GM21515 (cell line): ENCODE measurements at regions not wholly inside any gene's neighbourhood (a gene's known extent, or its start where the extent isn't known, plus 50 kb on each side); places are given as distances from the start of the nearest gene placed in this dataset.
"Not testable (repeated sequence)": the region's sequence is repeated elsewhere in the genome, so short reads cannot be mapped to it uniquely, and the experiment has no call there.

ENCODE experiments used
- ATAC-seq: cut with Tn5 transposase; IDR thresholded peaks from one replicate; pipeline ENCODE4 v1.9.1; 2021; ENCODE audit not compliant: unreplicated experiment

DNA sequence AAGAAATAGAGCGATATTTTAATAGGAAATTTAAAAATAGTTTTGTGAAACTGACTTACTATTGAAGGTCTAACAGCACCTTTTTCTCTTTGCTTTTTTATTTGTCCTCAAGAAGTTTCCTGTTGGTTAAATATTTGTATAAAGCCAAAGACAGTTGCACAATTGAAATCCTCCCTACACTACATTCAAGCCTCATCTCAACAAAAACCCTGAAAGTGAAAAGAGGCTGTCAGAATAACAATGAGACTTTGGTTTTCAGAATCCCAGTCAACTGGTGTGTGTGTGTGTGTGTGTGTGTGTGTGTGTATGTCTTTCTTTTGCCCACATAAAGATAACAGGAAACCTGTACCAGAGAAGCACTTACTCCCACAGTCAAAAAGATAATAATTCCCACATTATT lies 313.6 kb upstream of the FRG1 start:
- ATAC-seq, result not testable (repeated sequence)

DNA sequence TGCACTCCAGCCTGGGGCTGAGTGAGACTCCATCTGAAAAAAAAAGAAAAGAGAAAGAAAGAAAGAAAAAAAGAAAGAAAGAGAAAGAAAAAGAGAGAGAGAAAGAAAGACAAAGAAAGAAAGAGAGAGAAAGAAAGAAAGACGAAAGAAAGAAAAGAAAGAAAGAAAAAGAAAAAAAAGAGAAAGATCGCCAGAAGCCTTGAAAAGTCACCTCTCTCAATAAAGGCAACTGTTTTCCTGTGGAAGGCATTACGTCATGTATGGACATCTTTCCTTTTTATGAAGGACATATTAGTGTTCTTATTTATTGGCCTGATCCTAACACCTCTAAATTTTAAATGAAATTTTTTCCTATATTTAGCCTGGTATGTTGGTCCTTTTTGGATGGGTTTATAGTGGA lies 310.9 kb upstream of the FRG1 start:
- ATAC-seq, result not testable (repeated sequence)

DNA sequence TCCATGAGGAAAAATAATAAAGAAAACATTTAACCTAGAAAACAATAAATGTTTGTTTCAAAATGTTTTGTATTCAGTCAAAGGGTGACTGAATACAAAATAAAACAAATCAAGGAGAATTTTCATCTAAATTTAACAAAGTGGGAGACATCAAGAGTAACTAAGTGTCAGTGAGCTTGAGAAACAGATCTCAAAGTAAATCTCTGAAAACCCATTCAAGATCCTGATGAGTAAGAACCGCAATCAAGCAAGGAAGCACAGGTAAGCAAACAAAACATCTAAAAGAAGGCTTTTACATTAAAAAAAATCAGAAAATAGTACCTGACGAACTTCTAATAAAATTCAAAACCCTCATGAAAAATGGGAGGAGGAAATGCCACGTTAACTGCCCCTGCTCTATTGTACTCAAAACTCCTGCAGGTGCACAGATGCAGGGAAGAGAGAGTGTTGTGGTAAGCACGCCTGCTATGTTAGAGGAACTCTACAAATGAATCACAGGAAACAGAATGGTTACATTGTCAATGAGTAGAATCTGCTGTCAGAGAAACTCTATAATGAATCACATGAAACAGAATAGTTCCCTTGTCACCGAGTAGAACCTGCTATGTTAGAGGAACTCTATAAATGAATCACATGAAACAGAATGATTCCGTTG lies 309.6 kb upstream of the FRG1 start:
- ATAC-seq, result not testable (repeated sequence)

DNA sequence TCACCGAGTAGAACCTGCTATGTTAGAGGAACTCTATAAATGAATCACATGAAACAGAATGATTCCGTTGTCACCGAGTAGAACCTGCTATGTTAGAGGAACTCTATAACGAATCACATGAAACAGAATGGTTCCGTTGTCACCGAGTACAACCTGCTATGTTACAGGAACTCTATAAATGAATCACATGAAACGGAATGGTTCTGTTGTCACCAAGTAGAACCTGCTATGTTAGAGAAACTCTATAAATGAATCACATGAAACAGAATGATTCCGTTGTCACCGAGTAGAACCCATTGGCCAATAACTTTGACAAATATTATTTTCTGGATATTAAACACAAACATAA lies 309.1 kb upstream of the FRG1 start:
- not testable (repeated sequence) for ATAC-seq

DNA sequence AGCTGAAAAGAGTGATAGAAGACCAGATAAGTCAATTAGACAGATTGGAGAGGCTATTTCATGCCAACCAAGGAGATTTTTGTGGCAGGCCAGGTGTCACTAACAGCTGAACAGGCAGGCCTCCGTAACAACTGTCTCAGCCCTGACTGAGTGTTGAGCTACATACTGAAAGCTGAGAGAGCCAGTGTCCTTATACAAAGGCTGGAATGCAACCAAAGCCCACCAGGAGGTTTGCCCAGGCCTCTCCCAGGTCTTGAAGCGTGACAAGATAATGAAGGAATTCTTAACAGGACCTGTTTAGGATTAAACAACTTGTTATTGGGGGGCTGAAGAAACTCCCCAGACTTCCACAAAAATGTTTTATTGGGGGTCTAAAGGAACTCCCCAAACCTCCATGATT lies 290.2 kb upstream of the FRG1 start:
- ATAC-seq, result not testable (repeated sequence)

DNA sequence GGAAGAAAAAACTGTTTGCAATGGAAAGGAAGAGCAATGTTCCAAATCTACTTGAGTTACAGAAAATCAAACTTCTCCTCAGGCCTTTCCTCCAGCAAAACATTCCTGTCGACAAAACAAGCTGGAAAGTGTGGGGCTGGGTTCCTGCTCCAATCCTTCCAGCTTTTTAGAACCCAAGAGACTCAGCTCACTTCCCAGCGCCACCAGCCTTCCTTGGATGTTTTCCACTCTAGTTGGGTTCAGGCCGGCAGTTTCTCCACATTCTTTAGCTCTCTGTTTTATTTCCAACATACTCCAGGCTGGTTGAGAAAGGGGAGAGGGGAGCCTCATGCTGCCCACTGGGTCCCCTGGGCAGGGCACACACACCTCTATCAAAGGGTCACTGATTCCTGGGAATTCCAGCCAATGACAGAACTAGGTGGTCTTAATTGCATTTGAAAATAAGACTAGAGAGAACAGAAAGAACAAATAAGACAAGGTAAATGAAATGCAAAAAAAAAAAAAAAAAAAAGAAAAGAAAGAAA lies 287.5 kb upstream of the FRG1 start:
- ATAC-seq, result not testable (repeated sequence)

DNA sequence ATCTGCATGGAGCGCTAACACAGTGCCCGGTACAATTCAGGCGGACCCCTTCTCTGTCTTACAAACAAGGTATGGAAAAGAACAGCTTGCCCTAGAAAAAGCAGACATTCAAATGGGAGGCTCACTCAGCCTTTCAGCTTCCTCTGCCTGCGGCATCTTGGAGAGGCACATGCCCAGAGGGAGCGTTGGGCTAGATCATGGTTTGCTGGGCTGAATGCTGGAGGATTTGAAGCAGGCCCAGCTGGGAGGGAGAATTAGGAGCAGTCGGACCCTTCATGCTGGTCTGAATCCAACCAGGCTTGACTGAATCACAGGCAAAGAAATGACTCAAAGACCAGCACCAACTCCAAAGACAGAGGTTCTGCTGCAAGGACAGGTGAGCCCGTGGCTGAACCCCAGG lies 286.7 kb upstream of the FRG1 start:
- ATAC-seq, result not testable (repeated sequence)

DNA sequence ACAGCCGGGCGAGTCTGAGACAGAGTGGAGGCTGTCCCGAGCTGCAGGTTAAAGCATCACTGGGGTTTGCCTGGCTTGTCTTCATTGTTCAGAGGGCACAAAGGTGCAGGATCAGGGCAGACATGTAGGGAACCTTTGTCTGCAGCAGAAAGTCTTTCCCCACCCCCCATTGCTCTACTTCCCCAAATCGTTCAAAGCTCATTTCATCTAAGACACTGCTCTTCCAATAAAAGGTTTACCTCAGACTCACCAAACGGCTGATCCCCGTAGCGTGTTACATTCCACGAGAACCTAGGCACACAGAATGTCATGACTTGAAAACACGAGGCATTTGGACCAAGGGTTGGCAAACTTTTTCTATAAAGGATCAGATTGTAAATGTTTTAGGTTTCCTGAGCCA lies 286.3 kb upstream of the FRG1 start:
- not testable (repeated sequence) for ATAC-seq

DNA sequence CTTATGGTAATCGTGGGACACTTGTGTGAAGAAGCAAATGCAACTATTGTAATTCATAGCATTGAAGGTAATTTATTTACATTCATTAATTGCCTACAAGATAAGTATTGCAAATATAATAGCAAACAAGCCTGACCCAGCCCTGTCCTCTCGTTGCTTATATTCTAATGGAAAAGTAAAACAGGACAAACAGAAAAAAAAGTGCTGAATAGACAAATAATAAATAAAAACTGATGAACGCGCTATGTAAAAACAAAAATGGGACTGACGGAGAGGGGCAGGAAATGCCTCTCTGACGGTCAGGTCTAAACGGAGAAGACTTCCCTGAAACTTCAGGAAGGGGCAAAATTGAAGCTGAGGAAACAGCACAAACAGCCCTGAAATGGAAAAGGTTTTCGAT lies 284.9 kb upstream of the FRG1 start:
- not testable (repeated sequence) for ATAC-seq

DNA sequence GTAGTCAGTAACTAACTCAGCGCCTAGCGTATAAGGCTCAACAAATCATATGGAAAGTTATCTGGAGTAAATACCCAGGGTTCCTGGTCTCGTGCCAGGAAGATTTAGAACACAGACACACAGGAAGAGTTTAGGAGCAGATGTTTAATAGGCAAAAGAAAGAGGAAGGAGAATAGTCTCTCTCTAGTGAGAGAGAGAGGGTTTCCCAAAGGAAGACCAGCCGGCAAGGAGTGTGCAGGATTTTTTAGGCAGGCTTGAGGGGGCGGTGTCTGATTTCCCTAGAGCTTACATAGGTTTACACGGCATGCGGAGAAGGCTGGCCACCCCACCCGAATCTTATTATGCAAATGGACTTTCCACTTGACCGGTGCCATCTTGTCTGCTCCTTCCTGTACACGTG lies 284.0 kb upstream of the FRG1 start:
- ATAC-seq, result no peak

DNA sequence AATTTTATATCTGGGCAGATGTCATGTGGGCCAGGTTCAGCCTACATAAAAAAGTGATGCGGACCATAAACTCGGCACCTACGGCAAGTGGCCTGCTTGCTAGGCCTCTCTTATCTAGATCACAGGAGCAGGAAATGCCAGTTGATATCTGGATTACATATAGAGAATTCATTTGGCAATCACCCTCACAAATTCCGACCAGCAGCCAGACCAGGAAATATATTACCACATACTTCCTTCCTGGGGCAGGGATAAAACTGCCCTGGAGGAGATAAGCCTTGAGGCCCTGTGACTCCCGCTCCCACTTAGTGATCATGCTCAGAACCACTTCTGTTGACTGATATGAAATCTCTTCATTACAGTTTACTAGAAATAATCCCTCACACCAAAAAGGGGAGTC lies 282.4 kb upstream of the FRG1 start:
- not testable (repeated sequence) for ATAC-seq

DNA sequence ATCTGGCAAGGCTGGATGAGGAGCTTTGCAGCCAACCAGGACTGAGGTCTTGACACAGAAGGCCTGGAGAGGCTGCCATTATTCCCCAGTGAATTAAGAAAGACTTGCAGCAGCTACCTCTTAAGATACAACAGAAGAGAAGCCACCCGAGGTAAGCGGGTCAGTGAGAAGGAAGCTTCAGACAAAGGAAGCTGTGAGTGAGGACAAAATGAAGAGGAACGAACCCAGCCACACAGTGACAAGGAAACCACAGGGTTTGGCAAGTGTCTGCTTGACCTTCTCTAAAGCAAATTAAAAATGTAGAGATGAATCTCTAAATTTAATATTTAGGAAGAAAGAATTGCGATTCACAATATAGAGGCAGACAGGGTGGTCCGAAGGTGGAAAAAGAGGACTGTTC lies 281.8 kb upstream of the FRG1 start:
- not testable (repeated sequence) for ATAC-seq

DNA sequence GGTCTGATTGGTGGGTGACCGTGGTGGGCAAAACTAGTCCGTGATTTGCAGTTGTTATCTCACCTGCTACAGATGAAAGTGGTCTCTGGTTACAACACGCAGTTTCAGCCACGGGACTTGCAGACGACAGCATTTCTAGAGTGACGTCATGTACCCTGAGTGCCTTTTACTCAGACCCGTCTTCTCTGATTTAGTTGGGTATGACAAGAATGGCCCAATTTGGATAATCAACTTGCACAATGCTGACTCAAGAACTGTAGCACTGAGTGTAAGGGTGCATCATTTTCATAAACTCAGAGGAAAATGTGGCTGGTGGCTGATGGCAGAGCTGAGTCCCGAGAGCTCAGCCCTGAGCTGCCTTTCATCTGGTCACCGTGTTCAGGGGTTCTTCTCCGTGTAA lies 281.4 kb upstream of the FRG1 start:
- ATAC-seq, result no peak

DNA sequence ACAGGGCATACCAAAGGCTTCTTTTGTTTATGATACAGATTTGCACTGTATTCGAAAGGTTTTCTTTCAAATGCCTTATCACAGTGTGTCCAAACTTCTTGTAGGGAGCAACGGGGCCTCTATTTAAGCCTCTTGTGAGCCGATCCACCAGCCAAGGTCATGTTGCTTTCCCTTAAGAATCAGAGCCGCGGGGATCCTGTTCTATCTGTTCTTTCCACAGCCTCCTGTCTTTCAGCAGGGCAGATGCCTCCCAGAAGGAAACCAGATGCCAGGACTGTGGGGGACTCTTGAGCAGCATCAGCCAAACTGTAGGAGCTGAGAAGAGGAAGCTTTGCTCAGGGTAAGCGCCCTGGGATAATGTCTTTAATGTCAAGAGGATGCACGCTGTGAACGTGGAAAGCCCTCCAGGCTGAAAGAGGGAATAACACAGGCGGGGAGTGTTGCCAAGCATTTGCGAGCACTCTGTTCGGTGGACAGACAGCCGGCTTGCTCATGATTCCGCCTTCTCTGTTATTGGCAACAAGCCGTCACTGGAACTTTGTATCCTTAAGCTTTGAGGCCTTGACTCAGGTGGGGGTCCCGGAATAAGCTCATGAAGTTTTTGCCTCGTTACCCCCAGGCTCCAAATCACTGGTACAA lies 279.8 kb upstream of the FRG1 start:
- ATAC-seq, result no peak

DNA sequence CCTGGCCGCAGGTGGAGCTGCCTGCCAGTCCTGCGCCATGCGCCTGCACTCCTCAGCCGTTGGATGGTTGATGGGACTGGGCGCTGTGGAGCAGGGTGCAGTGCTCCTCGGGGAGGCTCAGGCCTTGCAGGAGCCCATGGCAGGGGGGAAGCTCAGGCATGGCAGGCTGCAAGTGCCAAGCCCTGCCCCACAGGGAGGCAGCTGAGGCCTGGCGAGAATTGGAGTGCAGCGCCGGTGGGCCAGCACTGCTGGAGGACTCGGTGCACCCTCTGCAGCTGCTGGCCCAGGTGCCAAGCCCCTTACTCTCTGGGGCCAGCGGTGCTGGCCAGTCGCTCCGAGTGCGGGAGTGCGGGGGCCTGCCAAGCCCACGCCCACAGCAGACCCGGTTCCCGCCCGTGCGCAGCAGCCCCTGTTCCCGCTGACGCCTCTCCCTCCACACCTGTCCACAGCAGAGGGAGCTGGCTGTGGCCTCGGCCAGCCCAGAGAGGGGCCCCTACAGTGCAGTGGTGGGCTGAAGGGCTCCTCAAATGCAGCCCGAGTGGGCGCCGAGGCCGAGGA lies 275.9 kb upstream of the FRG1 start:
- no peak for ATAC-seq

DNA sequence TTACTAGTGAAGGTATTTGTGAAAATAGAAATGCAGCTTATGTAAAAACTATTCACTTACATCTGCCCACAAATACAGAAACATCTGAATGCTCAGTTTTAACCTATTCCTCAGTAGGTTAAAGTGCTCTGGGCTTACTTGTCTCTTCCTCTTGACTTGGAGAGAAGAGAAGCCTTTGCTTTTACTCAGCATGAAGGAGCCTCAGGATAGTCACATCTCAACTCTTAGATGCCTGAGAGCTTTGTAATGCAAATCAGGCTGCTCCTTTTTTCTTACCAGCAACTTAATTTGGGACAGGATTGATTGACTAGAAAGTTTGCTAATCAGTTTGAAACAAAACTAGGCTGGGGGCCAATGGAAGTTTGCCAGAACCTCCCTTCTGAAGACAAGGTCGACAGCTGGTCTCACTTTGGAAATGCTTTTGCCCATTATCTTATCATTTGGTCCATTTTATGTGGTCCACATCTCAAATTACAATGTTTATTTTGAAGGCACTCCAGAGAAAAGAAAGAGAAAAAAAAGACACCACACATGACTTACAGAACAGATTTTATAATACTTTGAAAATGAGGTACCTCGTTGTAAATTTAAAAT lies 274.9 kb upstream of the FRG1 start:
- ATAC-seq, result not testable (repeated sequence)

DNA sequence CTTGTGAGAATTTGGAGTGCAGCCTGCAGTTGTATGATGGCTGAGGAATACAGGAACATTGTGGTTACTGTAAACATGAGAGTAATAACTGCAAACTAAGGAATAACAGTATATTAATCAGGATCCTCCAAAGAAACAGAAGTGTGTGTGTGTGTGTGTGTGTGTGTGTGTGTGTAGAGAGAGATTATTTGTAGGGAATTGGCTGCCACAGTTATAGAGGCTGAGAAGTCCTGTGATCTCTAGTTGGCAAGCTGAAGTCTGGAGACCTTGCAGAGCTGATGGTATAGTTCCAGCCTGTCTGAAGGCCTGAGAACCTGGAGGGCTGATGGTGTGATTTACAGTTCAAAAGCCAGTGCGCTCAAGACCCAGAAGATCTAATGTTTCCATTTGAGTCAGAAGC lies 273.3 kb upstream of the FRG1 start:
- not testable (repeated sequence) for ATAC-seq

DNA sequence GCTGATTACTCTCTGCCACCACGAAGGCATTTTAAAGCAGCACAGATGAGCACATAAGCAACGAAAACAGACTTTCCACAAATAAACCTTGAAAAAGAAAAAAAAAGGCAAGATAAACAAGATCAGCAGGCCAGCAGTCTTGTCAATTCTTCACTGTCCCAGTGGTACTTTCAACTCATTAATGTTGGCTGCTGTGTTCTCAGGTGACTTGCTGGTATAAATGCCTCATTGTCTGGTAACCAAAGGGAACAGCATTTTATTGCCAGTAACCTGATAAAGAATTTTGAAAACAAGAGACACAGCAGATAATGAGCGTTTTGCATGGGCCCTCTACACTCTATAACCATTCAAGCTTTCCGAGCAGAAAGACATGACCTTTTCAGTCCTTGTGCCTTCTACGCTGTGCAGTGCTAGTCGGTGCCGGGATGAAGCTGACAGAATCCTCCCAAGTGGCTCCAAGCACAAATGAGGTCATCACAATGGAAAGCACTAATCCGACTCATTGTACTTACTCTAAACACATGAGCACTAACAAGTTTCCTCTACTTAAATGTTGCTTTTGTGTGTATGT lies 242.9 kb upstream of the FRG1 start:
- not testable (repeated sequence) for ATAC-seq

DNA sequence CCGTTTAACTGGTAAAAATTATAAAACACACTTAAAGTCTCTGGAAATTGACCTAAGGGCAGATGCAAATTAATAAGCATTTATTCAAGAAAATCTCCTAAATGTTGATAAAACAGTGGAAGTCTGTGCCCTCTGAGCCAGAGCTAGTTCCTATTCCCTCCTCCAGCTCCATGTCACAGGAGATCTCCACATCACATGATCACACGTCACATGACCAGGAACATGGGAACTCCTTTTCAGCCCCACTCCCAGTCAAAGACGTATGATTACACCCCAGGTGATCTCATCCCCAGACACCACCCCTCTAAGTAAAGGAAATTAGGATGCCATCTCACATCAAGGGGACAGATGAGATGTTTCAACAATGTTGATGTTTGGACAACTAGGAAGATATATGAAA lies 237.7 kb upstream of the FRG1 start:
- not testable (repeated sequence) for ATAC-seq

DNA sequence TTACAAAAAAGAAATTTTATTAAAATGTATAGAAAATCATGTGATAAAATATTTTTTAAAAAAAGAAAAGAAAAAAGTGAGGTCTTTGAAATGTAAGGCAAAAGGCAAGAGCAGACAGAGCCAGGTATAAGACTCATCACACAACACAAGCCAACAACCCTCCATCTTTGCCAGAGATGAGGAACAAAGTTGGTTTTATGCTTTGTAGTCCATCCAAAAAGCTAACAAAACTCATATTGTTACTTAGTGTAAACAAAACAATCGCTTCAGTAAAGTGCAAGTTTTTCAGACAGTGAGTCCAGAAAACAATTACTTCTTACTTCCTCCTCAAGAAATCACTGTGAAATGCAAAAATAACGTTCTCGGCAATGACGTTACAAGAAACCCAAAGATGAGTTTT lies 233.9 kb upstream of the FRG1 start:
- ATAC-seq, result not testable (repeated sequence)

DNA sequence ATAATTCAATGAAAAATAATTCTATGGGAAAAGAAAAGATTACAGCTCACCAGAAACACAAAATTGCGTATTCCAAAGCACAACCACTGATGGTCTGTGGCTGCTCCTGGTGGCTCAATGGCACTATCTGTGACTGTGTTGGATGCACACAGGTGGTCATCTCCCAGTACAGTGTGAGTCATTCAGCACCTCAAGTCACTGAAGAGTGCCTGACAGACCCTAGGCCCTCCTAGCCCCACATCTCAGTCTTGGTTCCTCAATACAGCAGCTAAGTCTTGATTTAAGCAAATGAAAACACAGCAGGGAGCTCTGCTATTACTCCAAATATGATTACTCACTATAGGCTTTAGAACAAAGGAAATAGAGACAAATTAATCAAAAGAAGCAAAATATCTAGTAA lies 233.4 kb upstream of the FRG1 start:
- ATAC-seq, result not testable (repeated sequence)

DNA sequence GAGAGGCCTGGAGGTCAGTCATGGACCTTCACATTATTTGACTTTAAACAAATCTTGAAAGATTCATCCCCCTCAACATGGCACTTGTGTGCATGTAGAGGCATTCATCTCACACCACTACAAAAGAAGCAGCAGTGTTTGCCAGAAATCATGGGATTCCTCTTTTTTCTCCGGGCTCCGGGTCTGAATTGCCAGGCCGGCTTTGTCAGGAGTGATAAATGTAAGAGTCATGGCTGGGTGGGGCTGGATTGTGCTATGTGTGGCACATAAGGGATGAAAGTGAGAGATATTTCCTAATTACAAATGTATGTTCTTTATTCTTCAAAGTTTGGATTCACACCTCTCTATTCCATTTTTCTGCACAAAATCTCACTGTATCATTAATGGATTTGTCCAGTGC lies 228.7 kb upstream of the FRG1 start:
- not testable (repeated sequence) for ATAC-seq
